ENCODE measurements at regions not wholly inside any gene's neighbourhood (a gene's known extent, or its start where the extent isn't known, plus 50 kb on each side); places are given as distances from the start of the nearest gene placed in this dataset.

DNA sequence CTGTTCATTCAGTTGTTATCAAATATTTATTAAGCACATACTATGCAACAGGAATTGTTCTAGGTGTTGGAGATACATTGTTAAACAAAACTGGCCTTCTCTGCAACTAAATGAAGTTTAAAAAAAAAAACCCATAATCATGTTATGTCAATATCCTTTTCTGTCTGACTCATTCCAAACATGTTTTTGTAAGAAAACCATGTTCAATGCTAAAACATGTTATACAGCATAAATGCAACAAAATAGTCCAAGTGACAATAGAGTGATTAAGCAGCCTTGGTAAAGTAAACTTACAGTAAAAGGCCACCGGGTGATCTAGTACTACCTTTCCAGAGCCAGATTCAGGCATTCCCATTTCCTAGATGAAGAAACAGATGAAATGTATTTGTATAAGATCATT is 278.0 kb upstream of the NECTIN3 start:
- no peak overlapping the region for H3K4me3 ChIP-seq (ENCODE audit: low read length)
- no peak for DNase-seq (ENCODE audit: low read depth)
- TF ChIP-seq, protein P1, sequence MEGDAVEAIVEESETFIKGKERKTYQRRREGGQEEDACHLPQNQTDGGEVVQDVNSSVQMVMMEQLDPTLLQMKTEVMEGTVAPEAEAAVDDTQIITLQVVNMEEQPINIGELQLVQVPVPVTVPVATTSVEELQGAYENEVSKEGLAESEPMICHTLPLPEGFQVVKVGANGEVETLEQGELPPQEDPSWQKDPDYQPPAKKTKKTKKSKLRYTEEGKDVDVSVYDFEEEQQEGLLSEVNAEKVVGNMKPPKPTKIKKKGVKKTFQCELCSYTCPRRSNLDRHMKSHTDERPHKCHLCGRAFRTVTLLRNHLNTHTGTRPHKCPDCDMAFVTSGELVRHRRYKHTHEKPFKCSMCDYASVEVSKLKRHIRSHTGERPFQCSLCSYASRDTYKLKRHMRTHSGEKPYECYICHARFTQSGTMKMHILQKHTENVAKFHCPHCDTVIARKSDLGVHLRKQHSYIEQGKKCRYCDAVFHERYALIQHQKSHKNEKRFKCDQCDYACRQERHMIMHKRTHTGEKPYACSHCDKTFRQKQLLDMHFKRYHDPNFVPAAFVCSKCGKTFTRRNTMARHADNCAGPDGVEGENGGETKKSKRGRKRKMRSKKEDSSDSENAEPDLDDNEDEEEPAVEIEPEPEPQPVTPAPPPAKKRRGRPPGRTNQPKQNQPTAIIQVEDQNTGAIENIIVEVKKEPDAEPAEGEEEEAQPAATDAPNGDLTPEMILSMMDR (conservative IDR thresholded peaks at IDR 0.05; ENCODE audit: low read depth, low read length) = no peak

DNA sequence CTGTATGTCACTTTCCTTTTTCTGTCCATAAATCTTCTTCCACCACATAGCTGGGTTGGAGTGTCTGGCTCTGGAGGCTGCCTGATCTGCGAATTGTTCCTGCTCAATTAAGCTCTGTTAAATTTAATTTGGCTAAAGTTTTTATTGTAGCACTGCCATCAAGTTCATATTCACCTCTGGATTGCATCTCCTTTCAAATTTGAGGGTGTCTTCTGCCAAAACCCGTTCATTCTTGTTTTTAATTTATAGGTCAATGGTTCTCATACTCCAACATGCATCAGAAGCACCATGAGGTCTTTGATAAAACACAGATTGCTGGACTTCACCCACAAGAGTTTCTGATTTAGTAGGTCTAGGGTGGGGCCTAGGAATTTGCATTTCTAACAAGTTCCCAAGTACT is 276.5 kb upstream of the NECTIN3 start:
- TF ChIP-seq, protein P1 (conservative IDR thresholded peaks at IDR 0.05; ENCODE audit: low read depth, low read length) = no peak
- H3K4me3 ChIP-seq (ENCODE audit: low read length) = no peak overlapping the region
- DNase-seq (ENCODE audit: low read depth) = no peak

DNA sequence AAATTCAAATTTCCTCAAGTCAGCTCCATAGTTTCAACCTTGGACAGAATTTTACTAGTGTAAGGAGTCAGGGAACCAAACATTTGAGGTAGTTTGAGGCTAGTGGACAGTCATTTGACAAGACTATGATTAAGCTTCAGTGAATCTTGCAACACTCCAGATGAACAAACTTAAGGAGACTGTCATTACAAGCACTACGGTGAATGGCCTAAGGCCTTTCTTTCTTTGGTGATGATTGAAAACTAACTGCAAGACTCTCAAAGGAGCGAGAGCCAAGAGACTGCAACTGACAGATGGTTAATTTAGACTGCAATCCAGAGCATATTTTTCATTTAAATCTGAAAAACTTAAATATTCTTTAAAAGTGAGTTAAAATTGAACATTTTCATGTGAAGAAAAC is 272.3 kb upstream of the NECTIN3 start:
- TF ChIP-seq, protein P1 (conservative IDR thresholded peaks at IDR 0.05; ENCODE audit: low read depth, low read length) = no peak
- H3K4me3 ChIP-seq (ENCODE audit: low read length) = no peak overlapping the region
- no peak for DNase-seq (ENCODE audit: low read depth)

DNA sequence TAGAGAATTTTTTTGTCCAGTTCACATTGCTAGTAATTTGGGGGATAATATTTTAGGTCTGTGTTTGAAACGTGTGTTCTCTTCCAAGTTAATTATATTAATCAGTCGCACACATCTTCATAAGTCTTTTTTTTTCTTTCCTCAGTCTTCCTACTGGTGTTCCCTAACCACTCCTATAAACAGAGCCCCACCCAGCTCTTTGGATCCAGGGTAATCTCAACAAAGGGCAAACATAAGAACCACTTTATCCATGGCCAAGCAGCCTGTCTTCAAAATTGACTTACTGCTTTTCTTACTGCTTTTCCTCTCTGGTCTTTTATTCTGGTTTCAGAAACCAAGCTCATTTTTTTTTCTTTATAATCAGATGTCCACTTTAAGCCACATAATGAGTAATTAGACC is 266.8 kb upstream of the NECTIN3 start:
- TF ChIP-seq, protein P1 (conservative IDR thresholded peaks at IDR 0.05; ENCODE audit: low read depth, low read length) = no peak
- DNase-seq (ENCODE audit: low read depth) = no peak
- H3K4me3 ChIP-seq (ENCODE audit: low read length) = no peak overlapping the region

DNA sequence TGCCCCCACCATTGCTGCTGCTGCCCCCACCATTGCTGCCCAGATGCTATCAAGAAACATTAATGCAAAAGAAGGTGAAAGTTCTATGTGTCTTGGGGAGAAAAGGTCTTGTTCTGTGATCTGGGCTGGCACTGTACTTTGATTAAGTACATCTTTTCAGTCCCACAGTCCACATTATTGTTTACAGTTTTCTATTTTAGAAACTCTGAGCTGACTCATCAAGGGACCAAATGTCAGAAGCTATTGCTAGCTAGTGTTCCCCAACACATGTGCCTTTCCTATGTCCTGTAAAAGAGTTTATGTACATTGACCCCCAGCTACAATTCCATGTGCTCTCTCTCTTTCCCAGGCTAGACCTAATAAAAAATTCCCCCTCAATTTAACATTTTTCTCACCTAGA is 264.7 kb upstream of the NECTIN3 start:
- TF ChIP-seq, protein P1 (conservative IDR thresholded peaks at IDR 0.05; ENCODE audit: low read depth, low read length) = no peak
- no peak overlapping the region for H3K4me3 ChIP-seq (ENCODE audit: low read length)
- DNase-seq (ENCODE audit: low read depth) = no peak

DNA sequence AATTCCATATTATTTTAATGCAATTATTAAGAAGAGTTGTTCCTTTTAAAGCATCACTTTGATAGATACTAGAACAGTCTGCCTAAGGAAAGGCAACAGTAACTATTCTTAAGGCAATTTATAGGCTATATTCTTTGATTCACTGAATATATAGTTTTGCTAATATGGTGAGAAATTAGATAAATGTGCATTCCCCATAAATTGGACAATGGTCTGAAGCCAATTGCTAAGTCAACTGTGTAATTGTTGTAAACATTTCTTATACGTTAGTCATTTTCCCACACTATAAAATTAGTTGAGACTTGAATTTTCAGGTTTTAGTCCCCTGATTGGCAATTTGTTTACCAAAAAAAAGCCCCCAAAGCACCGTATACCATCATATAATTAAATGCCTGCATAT is 263.0 kb upstream of the NECTIN3 start:
- TF ChIP-seq, protein P1 (conservative IDR thresholded peaks at IDR 0.05; ENCODE audit: low read depth, low read length) = no peak
- DNase-seq (ENCODE audit: low read depth) = no peak
- H3K4me3 ChIP-seq (ENCODE audit: low read length) = no peak overlapping the region

DNA sequence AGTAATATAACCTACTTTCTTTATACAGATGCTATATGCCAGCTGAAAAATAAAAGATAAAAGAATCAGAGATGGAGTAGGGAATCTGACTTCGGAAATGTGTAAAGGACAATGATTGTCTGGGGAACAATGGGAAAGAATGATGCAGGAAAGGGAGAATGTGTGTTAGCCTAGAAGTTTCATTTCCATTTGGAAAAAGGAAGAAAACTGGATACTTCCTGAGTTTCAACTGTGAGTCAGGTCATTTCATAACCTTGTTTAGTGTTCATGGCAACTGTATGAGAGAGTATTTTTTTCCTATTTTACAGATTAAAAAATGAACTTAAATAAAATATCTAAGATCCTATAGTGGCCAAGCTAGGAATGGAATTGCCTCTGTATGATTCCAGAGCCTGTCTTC is 261.3 kb upstream of the NECTIN3 start:
- H3K4me3 ChIP-seq (ENCODE audit: low read length) = no peak overlapping the region
- TF ChIP-seq, protein P1 (conservative IDR thresholded peaks at IDR 0.05; ENCODE audit: low read depth, low read length) = no peak
- no peak for DNase-seq (ENCODE audit: low read depth)
